ENCODE measurements at regions not wholly inside any gene's neighbourhood (a gene's known extent, or its start where the extent isn't known, plus 50 kb on each side); places are given as distances from the start of the nearest gene placed in this dataset.

DNA sequence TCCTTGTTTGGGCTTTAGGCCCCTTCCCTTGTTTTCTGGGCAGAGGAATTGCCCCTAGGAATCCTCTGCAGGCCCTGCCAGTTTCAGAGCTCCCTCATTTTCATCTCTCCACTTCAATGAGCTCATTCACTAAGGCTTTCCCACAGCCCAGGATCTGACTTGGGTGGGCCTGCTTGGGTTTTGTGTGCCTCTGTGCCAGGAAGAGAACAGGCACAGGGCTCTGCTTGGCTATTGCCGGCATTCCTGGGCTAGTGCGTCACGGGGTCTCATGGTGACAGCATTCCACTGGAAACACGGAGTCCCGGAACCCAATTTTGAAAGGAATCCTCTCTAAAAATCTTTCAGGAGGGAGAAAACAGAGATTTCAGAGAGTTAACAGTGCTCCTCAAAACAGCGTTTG is 150.5 kb downstream of the VCX3A start:
- TF ChIP-seq, protein P1, sequence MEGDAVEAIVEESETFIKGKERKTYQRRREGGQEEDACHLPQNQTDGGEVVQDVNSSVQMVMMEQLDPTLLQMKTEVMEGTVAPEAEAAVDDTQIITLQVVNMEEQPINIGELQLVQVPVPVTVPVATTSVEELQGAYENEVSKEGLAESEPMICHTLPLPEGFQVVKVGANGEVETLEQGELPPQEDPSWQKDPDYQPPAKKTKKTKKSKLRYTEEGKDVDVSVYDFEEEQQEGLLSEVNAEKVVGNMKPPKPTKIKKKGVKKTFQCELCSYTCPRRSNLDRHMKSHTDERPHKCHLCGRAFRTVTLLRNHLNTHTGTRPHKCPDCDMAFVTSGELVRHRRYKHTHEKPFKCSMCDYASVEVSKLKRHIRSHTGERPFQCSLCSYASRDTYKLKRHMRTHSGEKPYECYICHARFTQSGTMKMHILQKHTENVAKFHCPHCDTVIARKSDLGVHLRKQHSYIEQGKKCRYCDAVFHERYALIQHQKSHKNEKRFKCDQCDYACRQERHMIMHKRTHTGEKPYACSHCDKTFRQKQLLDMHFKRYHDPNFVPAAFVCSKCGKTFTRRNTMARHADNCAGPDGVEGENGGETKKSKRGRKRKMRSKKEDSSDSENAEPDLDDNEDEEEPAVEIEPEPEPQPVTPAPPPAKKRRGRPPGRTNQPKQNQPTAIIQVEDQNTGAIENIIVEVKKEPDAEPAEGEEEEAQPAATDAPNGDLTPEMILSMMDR (IDR thresholded peaks at IDR 0.05), result no peak
- no peak for TF ChIP-seq FOXP1 (CRISPR knock-in tag; IDR thresholded peaks at IDR 0.05; ENCODE audit: borderline replicate concordance)
- TF ChIP-seq SMAD4 (CRISPR knock-in tag; IDR thresholded peaks at IDR 0.05), result no peak
- TF ChIP-seq NFE2L1 (CRISPR knock-in tag; IDR thresholded peaks at IDR 0.05), result no peak
